HG02798 (cell line): ENCODE measurements at regions not wholly inside any gene's neighbourhood (a gene's known extent, or its start where the extent isn't known, plus 50 kb on each side); places are given as distances from the start of the nearest gene placed in this dataset.

ENCODE experiments used
- ATAC-seq: cut with Tn5 transposase; IDR thresholded peaks from one replicate; pipeline ENCODE4 v1.9.1; 2021; ENCODE audit warnings: mild to moderate bottlenecking; ENCODE audit not compliant: unreplicated experiment, poor library complexity

DNA sequence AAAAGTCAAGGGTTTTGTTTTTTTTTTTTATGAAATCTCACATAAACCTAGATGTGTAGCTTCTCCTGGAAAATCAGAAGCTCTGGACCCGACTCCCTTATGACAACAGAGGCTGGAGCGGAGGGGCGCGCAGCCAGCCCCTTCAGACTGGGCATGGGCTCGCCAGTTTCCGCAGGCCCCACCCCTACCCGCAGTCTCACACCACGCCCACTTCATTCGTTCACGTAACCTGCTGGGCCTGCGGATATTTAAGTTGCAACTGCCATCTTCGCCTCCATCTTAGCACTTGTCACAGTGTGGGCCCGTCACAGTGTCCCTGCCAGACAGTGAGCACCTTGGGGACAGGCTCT is 111.7 kb upstream of the PTPN1 start:
- ATAC-seq: no peak

DNA sequence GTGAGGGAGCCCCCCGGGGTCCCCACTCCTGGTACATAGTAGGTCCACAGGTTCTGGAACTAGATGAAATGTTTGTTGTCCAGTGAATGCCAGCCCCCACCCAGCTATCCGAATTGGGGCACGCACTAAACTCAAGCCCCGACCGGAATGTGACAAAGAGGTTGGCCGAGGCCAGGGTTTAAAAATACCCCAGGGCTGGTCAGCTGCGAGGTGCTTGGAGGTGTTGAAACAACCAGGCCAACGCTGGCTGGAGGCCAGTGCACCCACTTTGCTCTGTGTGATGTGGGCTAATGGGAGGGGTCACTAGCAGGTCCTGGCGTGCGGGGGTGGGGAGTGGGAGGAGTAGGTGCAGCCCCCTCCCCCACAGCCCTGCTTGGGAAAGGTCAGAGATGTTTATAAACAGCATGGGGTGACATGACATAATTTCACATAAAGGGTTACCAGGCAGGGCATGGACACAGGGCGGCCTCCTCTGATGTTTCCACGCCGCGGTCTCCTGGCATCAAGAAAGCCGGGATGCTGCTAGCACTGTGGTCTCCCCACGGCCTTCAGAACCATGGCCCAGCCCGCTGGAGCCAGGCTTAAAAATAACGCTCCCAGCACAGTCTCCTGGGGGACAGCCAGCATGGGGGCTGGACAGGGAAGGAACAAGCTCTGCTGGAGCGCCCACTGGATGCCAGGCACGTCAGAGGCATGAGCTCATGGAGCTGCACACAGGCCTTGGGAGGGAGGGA is 111.2 kb upstream of the PTPN1 start:
- ATAC-seq: no peak

DNA sequence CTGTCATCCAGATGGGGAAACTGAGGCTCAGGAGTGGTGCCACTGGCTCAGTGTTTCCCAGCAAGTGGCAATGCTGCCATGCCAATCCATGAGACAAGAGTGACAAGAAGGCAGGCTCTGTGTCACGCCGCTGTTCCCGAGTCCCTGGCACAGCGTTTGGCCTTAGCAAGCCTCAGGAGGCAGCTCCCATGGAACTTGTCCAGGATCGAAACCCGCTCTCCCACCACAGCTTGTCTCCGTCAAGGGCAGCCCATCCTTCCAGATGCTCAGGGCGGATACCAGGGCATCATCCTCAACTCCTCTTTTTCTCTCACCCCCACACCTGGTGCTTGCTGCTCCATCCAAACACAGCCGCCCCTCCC is 110.6 kb upstream of the PTPN1 start:
- ATAC-seq: no peak

DNA sequence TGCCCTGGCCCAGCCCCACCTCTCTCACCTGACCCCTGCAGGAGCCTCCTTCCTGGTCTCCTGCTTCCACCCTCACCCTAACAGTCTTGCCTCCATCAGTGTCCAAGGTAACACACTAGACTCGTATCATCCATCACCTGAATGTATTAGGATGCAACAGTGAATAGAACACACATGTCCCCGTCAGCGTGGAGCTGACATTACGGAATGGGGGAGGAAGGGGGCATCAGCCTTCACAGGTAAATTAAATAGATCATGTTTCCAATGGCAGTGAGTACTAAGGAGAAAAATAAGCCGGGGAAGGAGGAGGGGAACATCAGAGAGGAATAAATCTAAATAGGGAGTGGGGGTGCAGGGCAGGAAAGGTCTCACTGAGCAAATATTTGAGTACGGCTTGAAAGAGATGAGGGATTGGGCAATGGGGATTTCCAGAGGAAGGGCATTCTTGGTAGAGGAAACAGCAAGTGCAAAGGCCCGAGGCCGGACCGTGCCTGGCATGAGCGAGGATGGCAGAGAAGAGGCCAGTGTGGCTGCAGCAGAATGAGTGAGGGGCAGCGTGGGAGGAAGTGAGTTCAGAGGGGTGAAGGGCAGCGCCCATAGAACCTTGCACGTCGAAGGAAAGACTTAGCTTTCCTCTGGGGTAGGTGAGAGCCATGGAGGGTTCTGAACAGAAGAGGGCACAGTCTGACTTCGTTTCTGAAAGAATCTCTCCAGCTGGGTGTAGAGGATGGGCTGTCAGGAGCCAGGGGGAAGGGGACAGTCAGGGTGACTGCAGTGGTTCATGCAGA is 110.1 kb upstream of the PTPN1 start:
- ATAC-seq: no peak

DNA sequence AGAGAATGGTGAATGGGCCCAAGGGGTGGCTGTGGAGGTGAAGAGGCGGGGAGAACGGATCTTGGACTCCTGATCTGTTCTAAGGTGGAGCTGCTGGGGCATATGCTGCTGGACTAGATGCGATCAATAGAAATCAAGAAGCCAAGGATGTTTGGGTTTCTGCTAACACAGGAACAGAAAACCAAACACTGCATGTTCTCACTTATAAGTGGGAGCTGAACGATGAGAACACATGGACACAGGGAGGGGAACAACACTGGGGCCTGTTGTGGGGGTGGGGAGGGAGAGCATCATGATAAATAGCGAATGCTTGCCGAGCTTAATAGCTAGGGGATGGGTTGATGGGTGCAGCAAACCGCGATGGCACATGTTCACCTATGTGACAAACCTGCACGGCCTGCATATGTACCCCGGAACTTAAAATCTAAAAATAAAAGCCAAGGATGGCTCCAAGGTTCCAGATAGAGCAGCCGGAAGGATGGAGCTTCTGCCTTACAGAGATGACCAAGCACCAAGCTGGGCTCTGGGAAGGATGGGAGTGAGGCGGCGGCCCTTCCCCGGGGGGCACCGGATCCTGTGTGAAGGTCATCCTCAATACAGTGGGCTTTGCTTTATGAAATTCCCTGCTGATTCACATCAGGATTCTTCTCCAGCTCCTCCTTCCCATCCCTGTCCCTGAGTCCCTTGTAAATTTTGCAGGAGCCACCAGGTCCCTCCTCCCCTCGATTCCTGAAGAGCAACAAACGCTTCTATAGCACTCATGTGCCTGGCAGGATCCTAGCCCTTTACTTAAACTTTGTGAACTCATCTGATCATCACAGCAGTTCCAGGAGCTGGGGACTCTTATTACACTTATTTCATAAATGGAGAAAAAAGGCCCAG is 109.2 kb upstream of the PTPN1 start:
- no peak for ATAC-seq

DNA sequence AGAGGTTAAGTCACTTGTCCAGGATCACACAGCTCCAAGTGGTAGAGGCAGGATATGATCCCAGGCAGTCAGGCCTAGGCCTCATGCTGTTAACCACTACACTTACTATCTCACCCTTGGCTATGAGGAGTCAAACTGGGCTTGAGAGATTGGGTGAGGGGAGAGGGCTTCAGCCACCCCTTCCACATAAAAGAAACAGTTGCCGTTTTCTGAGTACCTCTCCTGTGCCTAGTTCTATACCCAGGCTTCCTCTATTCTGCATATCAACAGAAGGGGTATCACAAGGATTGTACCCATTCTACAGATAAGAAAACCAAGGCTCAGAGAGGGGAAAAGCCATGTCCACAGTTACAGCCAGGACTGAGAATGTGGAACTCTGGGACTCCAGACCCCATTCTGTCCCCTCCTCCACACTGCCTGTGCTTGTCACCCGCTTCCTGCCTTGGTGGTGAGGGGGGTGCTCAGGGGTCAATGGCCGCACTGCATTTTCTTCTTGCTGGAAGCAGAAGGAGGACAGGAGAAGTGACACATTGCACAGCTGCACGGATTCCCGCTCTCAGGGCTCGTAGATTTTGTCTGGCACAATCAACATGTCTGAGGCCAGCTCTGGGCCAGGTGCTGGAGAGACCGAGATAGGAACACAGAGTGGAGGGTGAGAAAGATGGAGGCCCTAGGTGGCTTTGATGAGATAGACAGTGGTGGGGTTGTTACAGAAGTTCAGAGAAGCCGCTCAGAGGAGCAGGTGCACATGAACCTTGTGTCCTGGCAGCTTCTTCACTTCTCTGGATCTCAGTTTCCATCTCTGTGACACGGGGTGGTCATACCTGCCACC is 108.4 kb upstream of the PTPN1 start:
- no peak for ATAC-seq

DNA sequence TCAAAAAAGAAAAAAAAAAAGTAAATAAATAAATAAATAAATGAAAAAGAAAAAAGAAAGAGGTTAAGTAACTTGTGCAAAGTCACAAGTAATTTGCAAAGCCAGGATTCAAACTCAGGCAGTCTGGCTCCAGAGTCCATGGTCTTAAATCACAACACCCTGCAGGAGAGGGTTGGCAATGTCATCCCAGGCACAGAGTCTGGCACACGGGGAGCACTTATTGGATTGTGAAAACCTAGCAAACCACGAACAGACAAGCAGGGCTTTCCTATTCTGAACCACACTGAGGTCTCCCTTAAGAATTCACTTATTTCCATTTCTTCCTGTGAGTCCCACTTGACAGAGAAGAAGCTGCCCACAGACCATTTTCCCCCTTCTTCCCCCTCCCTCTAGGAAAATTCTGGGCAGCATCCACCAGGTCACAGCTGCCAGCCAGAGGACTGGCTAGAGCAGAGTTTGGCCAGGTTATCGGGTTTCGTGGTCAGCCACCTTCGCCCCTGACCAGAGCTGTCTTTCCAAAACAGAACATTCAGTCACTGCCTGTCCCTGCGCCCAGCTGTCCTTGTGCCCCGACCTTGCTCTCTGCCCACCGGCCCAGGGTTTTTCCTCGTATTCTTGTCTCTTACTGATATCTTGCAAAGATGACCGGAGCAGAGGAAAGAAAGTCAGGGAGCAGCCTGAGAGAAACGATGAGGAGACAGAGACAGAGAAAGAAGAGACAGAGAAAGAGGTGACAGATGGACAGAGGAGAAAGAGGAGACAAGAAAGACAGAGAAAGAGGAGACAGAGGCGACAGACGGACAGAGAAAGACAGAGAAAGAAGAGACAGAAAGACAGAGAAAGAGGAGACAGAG is 106.4 kb upstream of the PTPN1 start:
- no peak for ATAC-seq

DNA sequence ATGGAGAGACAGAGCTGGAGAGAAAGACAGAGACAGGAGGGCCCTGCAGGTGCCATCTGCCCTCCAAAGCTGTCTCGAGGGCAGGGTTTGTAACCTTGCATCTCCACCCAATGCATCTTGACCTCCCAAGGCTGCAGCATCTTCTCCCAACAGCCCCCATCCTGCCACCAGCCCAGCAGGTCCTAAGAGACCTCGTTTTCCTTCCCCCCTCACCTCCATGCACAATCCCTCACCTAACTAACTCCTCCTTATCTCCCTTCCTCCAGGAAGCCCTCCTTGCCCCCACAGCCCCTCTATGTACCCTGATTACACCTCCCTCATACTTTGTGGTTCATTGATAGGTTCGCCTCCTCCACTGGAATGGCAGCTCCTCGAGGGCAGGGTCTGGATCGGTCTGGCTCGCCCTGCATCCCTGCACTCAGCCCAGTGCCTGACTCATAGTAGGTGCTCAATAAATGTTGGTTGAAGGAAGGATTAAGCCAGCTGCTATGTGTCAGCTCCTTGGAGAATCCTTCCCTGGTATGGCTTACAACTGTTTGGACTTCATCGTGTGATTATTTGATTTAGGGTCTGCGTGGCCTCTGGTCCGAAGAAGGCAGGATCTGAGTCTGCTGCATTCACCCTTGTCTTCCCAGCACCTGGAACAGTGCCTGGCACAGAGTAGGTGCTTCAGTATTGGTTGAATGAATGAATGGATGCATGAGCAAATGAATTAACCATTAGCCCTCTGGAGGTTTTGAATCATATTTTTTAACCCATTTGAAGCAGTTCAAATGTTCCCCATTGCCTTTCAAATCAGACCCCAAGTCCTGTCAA is 105.6 kb upstream of the PTPN1 start:
- ATAC-seq: no peak

DNA sequence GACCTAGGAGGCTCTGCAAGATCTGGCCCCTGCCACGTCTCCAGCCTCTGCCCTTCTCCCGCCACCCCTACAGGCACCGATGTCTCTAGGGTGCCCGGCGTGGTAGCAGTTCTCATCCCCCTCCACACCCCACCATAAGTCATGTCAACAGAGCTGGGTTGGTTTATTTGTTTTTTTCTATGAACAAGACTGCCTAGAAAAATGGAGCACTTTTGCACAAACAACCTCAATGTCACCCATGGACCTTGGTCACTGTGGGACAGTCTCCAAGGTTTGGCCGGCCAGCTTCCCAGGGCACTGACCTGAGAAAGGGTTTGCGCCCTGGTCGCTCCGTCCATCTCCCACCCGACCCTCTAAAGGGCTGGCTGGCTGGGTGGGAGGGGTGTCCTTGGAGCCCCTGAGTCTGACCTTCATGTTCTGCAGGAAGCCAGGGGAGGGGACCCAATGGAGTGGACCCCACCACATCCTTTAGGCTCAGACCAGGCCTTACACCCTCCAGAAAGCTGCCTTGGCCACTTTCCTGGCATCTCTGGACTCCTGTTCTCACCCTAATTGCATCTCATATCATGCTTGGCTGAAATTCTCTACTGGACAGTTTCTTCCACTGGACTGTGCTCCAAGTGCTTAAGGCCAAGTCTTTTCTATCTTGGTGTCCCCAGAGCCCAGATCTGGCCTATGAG is 104.8 kb upstream of the PTPN1 start:
- ATAC-seq: no peak

DNA sequence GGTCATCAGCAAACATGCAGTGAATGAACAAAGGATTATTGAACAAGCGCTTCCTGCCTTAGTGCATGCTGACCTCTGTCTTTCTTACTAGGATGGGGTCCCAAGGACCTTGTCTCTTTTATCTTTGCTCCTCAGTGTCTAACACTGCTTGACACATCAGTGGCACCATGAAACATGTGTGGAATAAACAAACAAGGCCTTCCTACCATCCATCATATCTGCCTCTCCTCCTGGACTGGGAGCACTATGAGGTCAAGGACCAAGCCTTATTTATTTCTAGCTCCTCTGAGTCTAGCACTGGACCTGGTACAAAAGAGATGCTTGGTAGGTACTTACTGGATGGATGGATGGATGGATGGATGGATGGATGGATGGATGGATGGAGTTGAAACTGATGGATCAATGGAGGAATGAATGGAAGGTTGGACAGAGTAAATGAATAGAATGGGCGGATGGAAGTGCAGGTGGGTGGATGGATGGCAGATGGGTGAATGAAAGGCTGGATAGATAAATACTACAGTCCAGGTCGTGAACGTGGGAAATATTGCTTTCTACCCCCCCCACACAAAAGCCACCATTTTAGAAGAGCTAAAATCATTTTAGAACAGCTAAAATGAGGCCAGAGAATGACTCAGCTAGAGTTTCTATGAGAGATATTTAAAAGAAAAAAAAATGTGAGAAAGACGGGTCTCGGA is 104.1 kb upstream of the PTPN1 start:
- no peak for ATAC-seq

DNA sequence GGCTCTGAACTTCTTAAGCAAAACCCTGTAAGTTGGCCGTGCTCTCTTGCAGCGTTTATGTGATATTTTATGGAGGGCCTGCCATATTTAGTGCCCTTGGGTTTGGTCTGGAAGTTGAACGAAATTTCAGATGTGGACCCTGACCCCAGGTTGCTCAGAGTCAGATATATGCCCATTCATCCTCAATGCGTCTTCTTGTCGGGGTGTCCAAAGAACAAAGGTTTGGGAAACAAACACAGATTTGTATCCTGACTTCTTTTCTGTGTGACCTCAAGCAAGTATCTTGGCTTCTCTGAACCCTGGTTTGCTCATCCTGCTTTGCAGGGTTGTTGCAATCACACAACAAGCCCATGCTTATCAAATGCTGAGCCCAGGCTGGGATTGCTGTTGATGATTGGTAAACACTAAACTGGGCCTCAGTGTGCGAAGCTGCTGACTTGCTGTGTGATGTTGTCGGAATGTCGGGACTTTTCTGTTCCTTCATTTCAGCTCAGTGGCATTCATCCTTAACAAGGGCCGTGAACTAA is 103.5 kb upstream of the PTPN1 start:
- ATAC-seq: no peak

DNA sequence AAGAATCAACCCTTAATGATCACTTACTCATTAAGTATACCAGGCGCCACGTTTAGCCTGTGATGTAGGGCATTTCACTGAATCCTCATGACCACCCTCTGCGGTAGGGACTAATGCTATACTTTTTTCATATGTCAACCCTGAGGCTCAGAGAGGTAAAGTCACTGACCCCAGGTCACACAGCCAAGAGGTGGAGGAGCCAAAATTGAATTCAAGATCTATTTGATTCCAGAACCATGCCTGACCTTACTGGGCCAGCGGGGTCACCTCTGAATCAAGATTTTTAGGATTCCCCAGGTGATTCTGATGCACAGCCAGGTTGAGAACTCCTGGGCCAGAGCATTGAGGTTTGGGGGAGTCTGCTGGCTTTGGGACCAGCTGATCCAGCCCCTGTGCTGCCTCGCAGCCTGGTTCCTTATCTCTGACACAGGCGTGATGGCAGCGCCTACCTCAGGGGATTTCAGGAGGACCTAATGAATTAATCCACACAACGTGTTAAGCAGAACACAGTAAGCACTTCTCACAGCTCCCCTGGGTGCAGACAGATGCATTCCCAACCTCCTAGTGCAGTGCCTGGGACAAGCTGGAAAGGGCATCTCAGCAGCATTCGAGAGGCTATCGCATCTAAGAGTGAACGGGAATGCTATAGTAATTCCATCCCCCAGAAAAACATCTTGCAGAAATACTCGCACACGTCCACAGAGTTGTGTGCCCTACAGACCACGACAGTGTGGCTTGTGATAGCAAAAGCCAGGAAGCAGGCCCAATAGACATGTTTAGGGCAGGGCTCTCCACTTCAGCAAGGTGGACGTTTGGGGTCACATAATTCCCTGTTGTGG is 101.4 kb upstream of the PTPN1 start:
- no peak for ATAC-seq

DNA sequence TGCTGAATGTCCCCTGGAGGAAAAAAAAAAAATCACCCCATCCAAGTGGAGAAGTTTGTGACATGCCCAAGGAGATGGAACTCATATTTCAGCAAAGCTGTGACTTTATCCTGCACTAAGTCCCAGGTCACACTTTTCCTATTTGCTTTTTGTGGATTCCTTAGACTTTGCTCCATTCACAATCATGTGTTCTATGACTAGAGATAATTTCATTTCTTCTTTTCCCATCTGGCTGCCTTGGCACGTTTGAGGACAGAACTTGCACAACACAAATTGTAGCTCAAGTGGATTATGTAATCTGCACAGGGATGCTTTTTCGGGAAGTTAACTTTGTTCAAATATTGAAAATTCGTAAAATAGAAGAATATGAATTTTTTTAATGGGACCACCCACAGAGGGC is 100.7 kb upstream of the PTPN1 start:
- ATAC-seq: no peak

DNA sequence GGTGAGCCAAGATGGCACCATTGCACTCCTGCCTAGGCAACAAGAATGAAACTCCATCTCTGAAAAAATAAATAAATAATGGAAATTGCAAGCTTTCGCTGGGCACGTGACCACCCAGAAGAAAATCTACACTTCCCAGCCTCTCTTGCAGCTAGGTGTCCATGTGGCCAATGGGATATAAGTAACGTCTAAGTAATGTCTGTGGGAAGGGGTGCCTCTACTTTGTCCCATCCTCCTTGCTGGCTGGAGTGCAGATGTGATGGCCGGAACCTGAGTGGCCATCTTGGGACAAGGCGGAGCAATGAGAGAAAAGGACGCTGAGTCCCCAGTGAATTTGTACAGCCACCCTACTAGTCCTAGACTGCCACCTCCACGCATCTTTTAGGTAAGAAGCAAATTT is 99.8 kb upstream of the PTPN1 start:
- no peak for ATAC-seq

DNA sequence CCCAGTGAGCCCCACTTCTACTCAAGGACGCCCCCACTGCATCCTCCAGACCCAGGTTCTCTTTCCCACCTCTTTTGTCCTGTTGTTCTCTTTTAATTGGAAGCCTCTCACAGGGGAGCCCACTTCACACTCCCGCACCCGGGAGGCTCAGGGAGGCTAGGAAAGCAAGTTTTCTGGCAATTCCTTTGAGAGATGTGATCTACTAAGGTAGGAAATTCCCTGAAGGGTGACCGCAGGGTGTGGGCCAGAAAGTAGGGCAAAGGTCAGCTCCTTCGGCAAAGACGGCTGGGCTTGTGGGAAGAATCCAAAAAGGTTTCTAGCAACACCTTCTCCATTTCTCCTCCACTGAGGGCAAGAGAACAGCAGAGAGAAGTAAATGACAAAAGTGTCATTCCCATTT is 98.1 kb upstream of the PTPN1 start:
- ATAC-seq: no peak

DNA sequence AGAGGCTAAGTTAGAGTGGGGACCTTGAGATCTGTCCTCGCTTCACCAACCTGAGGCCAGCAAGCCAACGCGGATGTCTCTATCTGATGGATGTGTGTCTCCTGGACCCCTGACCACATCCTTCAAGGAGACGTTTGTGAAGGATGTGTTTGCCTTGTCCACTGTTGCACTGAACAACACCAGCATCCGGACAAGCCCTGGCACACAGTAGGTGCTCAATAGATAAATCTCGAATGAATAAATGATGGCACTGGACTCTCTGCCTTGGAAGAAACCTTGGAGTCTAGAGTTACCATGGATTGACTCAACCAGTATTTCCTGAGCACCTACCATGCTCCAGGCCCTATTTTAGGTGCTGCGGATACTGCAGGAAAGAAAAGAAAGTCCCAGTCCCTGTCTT is 97.7 kb upstream of the PTPN1 start:
- no peak for ATAC-seq
